ENCODE measurements at regions not wholly inside any gene's neighbourhood (a gene's known extent, or its start where the extent isn't known, plus 50 kb on each side); places are given as distances from the start of the nearest gene placed in this dataset.

DNA sequence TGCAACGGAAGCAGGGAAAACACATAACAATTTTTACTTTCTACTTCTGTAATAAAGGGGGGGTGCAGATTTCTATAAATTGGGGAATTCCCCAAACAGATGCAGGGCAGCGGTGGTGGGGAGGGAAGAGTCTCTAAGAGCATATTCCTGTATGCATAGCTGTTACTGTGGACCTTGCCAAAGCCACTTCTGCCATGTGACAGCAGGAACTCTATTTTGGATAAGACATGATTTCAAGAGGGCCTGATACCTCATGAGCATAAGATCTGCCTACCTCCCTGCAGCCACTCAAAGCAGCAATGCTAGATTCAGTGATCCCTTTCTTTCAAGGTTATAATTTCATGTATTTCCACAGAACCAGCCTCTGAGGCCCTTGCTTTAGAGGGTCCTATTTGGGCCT lies 86.2 kb upstream of the CNKSR3 start:
- H3K27me3 ChIP-seq (replicated peaks; ENCODE audit: insufficient read depth), result no peaks in the 10 kb centered on the region
- H3K27ac ChIP-seq, result no peak overlapping the region
- ATAC-seq (ENCODE audit: insufficient number of reproducible peaks, low FRiP score, low read depth) (no peak), DNase-seq (ENCODE audit: low spot score) (no peak)
- H3K4me3 ChIP-seq, result no peak overlapping the region
- TF ChIP-seq, protein P1, sequence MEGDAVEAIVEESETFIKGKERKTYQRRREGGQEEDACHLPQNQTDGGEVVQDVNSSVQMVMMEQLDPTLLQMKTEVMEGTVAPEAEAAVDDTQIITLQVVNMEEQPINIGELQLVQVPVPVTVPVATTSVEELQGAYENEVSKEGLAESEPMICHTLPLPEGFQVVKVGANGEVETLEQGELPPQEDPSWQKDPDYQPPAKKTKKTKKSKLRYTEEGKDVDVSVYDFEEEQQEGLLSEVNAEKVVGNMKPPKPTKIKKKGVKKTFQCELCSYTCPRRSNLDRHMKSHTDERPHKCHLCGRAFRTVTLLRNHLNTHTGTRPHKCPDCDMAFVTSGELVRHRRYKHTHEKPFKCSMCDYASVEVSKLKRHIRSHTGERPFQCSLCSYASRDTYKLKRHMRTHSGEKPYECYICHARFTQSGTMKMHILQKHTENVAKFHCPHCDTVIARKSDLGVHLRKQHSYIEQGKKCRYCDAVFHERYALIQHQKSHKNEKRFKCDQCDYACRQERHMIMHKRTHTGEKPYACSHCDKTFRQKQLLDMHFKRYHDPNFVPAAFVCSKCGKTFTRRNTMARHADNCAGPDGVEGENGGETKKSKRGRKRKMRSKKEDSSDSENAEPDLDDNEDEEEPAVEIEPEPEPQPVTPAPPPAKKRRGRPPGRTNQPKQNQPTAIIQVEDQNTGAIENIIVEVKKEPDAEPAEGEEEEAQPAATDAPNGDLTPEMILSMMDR (IDR thresholded peaks at IDR 0.05), result no peak
- peaks cover 0 to 4% of the 10 kb centered on the region in 2 donors for H3K4me1 ChIP-seq (ENCODE audit: control insufficient read depth in 1 of 2, low read depth in 2 of 2)
- no peaks in the 10 kb centered on the region for H3K9me3 ChIP-seq
- no peaks in the 10 kb centered on the region for H3K36me3 ChIP-seq

DNA sequence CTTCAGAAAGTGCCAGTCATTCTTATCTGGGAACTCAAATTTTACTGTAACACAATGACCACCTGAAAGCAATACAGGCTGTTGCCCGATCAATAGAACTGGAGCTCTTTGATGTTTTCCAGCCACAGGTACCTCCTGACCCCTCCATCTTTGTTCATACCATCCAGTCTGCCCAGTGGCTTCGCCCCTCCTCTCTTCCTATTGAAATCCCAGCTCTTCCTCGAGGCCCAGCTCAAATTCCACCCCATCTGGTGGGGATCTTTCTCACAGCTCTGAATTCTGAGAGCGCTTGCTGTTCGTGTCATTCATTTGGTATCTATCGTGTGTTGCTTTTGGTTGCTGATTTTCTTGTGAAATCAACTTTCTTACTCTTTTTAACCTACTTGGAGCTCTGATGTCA lies 87.9 kb upstream of the CNKSR3 start:
- no peak overlapping the region for H3K27ac ChIP-seq

DNA sequence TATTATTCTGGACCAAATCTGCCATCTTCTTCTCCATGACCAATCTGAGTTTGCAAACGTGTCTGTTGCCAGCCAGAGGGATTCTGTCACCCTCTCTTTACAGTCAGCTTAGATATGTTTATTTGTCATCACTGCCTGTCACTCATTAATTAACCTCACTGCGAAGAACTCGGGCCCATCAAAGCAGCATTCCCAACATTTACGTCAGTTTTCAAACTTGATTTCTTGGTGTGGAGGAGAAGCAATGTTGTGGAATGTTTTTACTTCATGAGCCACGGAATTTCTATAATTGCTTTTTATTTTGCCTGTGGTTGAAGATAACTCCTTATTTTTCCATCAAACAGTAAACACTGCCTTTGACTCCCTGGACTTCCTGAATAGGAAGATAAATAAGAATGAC lies 91.8 kb upstream of the CNKSR3 start:
- DNase-seq (ENCODE audit: low spot score) (no peak), ATAC-seq (ENCODE audit: insufficient number of reproducible peaks, low FRiP score, low read depth) (no peak)
- Histone ChIP-seq H3K27me3 (replicated peaks; ENCODE audit: insufficient read depth) (no peaks in the 10 kb centered on the region), H3K27ac (no peak overlapping the region), H3K4me1 (ENCODE audit: control insufficient read depth in 1 of 2, low read depth in 2 of 2) (no peaks in the 10 kb centered on the region), H3K4me3 (no peak overlapping the region), H3K36me3 (no peaks in the 10 kb centered on the region), H3K9me3 (no peaks in the 10 kb centered on the region)
- TF ChIP-seq, protein P1 (IDR thresholded peaks at IDR 0.05), result no peak

More for the DNA sequence above, 87.9 kb upstream of the CNKSR3 start:
- Histone ChIP-seq H3K27me3 (replicated peaks; ENCODE audit: insufficient read depth) (no peaks in the 10 kb centered on the region), H3K36me3 (no peaks in the 10 kb centered on the region), H3K4me1 (ENCODE audit: control insufficient read depth in 1 of 2, low read depth in 2 of 2) (peaks cover 0 to 1% of the 10 kb centered on the region in 2 donors), H3K4me3 (no peak overlapping the region), H3K9me3 (no peaks in the 10 kb centered on the region)
- no peak for DNase-seq (ENCODE audit: low spot score)
- ATAC-seq (ENCODE audit: insufficient number of reproducible peaks, low FRiP score, low read depth), result no peak
- TF ChIP-seq, protein P1 (IDR thresholded peaks at IDR 0.05), result no peak

DNA sequence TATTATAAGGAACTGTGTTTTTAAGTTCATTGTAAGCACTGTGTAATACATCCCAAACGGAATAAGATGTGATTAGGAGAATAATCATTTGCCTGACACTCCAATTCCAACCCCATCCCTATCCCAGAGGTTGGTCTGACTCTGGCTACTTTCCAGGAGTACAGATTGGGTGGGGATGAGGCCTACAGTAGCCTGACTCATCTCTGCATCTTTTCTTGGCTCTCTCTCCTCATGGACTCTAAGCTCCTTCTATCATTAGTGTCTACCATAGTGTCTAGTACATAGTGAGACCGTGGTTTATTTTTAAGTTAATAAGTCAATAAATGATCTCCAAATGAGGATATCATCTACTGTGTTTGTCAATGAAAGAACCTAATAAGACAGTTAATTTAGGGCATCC lies 92.2 kb upstream of the CNKSR3 start:
- no peak for ATAC-seq (ENCODE audit: insufficient number of reproducible peaks, low FRiP score, low read depth)
- TF ChIP-seq, protein P1 (IDR thresholded peaks at IDR 0.05), result no peak
- H3K4me1 ChIP-seq (ENCODE audit: control insufficient read depth in 1 of 2, low read depth in 2 of 2), result no peaks in the 10 kb centered on the region
- H3K27me3 ChIP-seq (replicated peaks; ENCODE audit: insufficient read depth), result no peaks in the 10 kb centered on the region
- H3K27ac ChIP-seq, result no peak overlapping the region
- no peak for DNase-seq (ENCODE audit: low spot score)
- H3K4me3 ChIP-seq, result no peak overlapping the region
- no peaks in the 10 kb centered on the region for H3K9me3 ChIP-seq
- H3K36me3 ChIP-seq, result no peaks in the 10 kb centered on the region

DNA sequence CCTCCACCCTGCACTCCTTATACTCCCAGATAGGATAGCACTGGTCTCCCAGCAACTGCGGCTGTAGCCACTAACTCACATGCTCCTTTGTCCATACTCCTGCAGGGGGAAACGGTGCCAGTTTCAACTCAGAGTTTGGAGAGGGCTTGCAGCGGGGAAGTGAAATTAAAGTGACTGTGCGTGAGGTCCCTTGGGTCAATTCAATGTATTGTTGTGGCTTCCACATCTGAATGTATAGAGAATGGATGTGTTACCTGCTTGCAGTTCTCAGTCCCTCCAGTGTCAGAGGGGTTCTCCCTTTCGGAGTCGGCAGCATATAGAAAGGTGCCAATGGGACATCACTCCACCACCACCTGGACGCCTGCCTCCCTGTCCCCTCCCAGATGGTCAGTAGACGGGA lies 93.6 kb upstream of the CNKSR3 start:
- no peaks in the 10 kb centered on the region for H3K36me3 ChIP-seq
- H3K27me3 ChIP-seq (replicated peaks; ENCODE audit: insufficient read depth), result no peaks in the 10 kb centered on the region
- DNase-seq (ENCODE audit: low spot score), result no peak
- no peak for ATAC-seq (ENCODE audit: insufficient number of reproducible peaks, low FRiP score, low read depth)
- TF ChIP-seq, protein P1 (IDR thresholded peaks at IDR 0.05), result no peak
- no peak overlapping the region for H3K27ac ChIP-seq
- no peaks in the 10 kb centered on the region for H3K9me3 ChIP-seq
- no peaks in the 10 kb centered on the region for H3K4me1 ChIP-seq (ENCODE audit: control insufficient read depth in 1 of 2, low read depth in 2 of 2)
- H3K4me3 ChIP-seq, result no peak overlapping the region

Measured in thoracic aorta (tissue), 2 donors.